GM12878 (cell line): ENCODE measurements at regions not wholly inside any gene's neighbourhood (a gene's known extent, or its start where the extent isn't known, plus 50 kb on each side); places are given as distances from the start of the nearest gene placed in this dataset.

Source experiments
- ATAC-seq: fragments of 200-7000 bp; cut with Tn5 transposase; 3 replicates; pipeline ENCODE4 v1.9.1; 2020; ENCODE audit warnings: mild to moderate bottlenecking, moderate library complexity
- BruUV-seq: library from RNA; stranded (reverse); fragments of 400-500 nt; replicated peaks from 2 replicates; lab custom pipeline; 2021; lab: Mats Ljungman, UMichigan
- CTCF ChIA-PET: fragments of 300-600 bp; sonication (Branson Sonifier 250); formaldehyde crosslinking; extraction: SDS; loops from one replicate; lab custom pipeline; 2021; ENCODE audit warnings: inconsistent platforms; lab: Yijun Ruan, JAX
- POLR2A ChIA-PET: fragments of 350-600 bp; formaldehyde crosslinking; extraction: SDS; loops from one replicate; lab custom pipeline; 2021; ENCODE audit warnings: inconsistent platforms; lab: Charles Lee
- RAD21 ChIA-PET: fragments of 300-600 bp; sonication (Branson Sonifier 250); formaldehyde crosslinking; loops from one replicate; lab custom pipeline; 2023; ENCODE audit warnings: antibody characterized with exemption; ENCODE audit not compliant: unreplicated experiment; lab: Charles Lee
- SMC1A ChIA-PET: fragments of 300-600 bp; sonication (Branson Sonifier 250); formaldehyde crosslinking; loops from one replicate; lab custom pipeline; 2023; ENCODE audit not compliant: unreplicated experiment, uncharacterized antibody; lab: Charles Lee
- DNase-seq: peaks from one replicate; pipeline ENCODE4 v3.0.0-alpha.2; 2011; ENCODE audit warnings: low read depth, low spot score
- FAIRE-seq: peaks from 3 replicates; lab custom pipeline; 2011; peaks lifted over from hg19 to GRCh38; lab: Jason Lieb, UNC
- H2AFZ ChIP-seq: 2 replicates; pipeline ENCODE4 v1.6.0; 2011; ENCODE audit warnings: low read depth, low read length, control low read depth; ENCODE audit not compliant: control insufficient read depth
- H3K27ac ChIP-seq: 2 replicates; pipeline ENCODE4 v1.5.1; 2011; ENCODE audit warnings: control low read depth; ENCODE audit not compliant: control insufficient read depth, insufficient read depth
- H3K27me3 ChIP-seq, 2 experiments: replicated peaks in 1 of 2; 2 replicates each; pipeline versions ENCODE4 v1.6.0 to v1.6.1; 2011; ENCODE audit warnings: low read length in 1 of 2; ENCODE audit not compliant: control insufficient read depth in 2 of 2, insufficient read depth in 2 of 2
- H3K36me3 ChIP-seq, 2 experiments: 2 replicates each; pipeline ENCODE4 v1.5.1; 2011; ENCODE audit warnings: low read length in 1 of 2; ENCODE audit not compliant: control insufficient read depth in 2 of 2, insufficient read depth in 2 of 2
- H3K4me1 ChIP-seq: 2 replicates; pipeline ENCODE4 v1.6.1; 2011; ENCODE audit warnings: mild to moderate bottlenecking, low read length, moderate library complexity, mixed read lengths; ENCODE audit not compliant: control insufficient read depth, insufficient read depth
- H3K4me2 ChIP-seq: 2 replicates; pipeline ENCODE4 v1.6.0; 2011; ENCODE audit warnings: control low read depth; ENCODE audit not compliant: control insufficient read depth, insufficient read depth
- H3K4me3 ChIP-seq: fragments of 200-600 bp; sonication (generic); 2 replicates; pipeline ENCODE4 v1.5.1; 2016
- H3K79me2 ChIP-seq: 2 replicates; pipeline ENCODE4 v1.6.0; 2011; ENCODE audit warnings: low read length; ENCODE audit not compliant: control insufficient read depth, insufficient read depth
- H3K9ac ChIP-seq: 2 replicates; pipeline ENCODE4 v1.8.0; 2011; ENCODE audit warnings: low read length, control low read depth, mixed read lengths; ENCODE audit not compliant: control insufficient read depth, insufficient read depth
- H3K9me3 ChIP-seq: replicated peaks from 3 replicates; pipeline ENCODE4 v1.5.1; 2011; ENCODE audit warnings: mild to moderate bottlenecking, low read length; ENCODE audit not compliant: control insufficient read depth, insufficient read depth
- H4K20me1 ChIP-seq: 2 replicates; pipeline ENCODE4 v1.6.0; 2011; ENCODE audit not compliant: control insufficient read depth, insufficient read depth
- BMI1 ChIP-seq: fragments of 450-650 bp; IDR thresholded peaks from 2 replicates; pipeline ENCODE4 v1.6.1; 2016; ENCODE audit warnings: mild to moderate bottlenecking, moderate library complexity, borderline replicate concordance
- CHD1 ChIP-seq: IDR thresholded peaks from 2 replicates; pipeline ENCODE4 v1.6.1; 2012; ENCODE audit warnings: low read depth, low read length, improper control_type of control experiment
- FOXM1 ChIP-seq: IDR thresholded peaks from 2 replicates; pipeline ENCODE4 v1.6.1; 2012; ENCODE audit warnings: low read depth, mild to moderate bottlenecking, inconsistent platforms, low read length, moderate library complexity
- IRF3 ChIP-seq: fragments of 450-650 bp; IDR thresholded peaks from 2 replicates; pipeline ENCODE4 v1.6.1; 2014; ENCODE audit warnings: mild to moderate bottlenecking
- LARP7 ChIP-seq: fragments of 450-650 bp; IDR thresholded peaks from 2 replicates; pipeline ENCODE4 v1.6.1; 2017; ENCODE audit warnings: mild to moderate bottlenecking
- NFXL1 ChIP-seq: fragments of 450-650 bp; IDR thresholded peaks from 2 replicates; pipeline ENCODE4 v1.6.1; 2017; ENCODE audit warnings: antibody characterized with exemption, mild to moderate bottlenecking, borderline replicate concordance
- POLR2A ChIP-seq: IDR thresholded peaks from 2 replicates; pipeline ENCODE4 v1.6.1; 2011; ENCODE audit warnings: low read depth, mild to moderate bottlenecking, low read length
- RAD21 ChIP-seq: IDR thresholded peaks from 2 replicates; pipeline ENCODE4 v1.6.1; 2011; ENCODE audit warnings: mild to moderate bottlenecking, low read depth, low read length, moderate library complexity; ENCODE audit not compliant: insufficient read depth
- SIN3A ChIP-seq: IDR thresholded peaks from 2 replicates; pipeline ENCODE4 v1.6.1; 2012; ENCODE audit warnings: low read depth, low read length, improper control_type of control experiment
- SMC3 ChIP-seq: IDR thresholded peaks from 2 replicates; pipeline ENCODE4 v1.6.1; 2011; ENCODE audit warnings: low read length, improper control_type of control experiment, borderline replicate concordance
- WRNIP1 ChIP-seq: IDR thresholded peaks from 2 replicates; pipeline ENCODE4 v1.6.1; 2011; ENCODE audit warnings: low read depth, low read length, improper control_type of control experiment, borderline replicate concordance
- YY1 ChIP-seq: IDR thresholded peaks from 2 replicates; pipeline ENCODE4 v1.6.1; 2011; ENCODE audit warnings: low read depth, mild to moderate bottlenecking, low read length
- ZBTB11 ChIP-seq: fragments of 450-650 bp; formaldehyde crosslinking; IDR thresholded peaks from 2 replicates; pipeline ENCODE4 v1.5.0; 2022; ENCODE audit warnings: mild to moderate bottlenecking, missing genetic modification characterization
- whole genome bisulfite sequencing: methylation state at CpG from one replicate; pipeline ENCODE4 v1.1.6; 2016; ENCODE audit warnings: low lambda C conversion rate; ENCODE audit not compliant: insufficient replicate concordance, insufficient coverage; ENCODE audit errors: missing lambda C conversion rate; 5-methylcytosine and 5-hydroxymethylcytosine counted together
- in situ Hi-C: fragments of 300-500 bp; cut with MboI; formaldehyde crosslinking; loops from 9 replicates; pipeline ENCODE4 v1.14.3; 2018; ENCODE audit warnings: mixed read lengths
- intact Hi-C: fragments of 100-400 bp; cut with micrococcal nuclease; formaldehyde crosslinking; loops from one replicate; pipeline ENCODE4 v1.14.2; 2022; ENCODE audit not compliant: unreplicated experiment
- TF ChIP-seq, protein P1 (sequence below): fragments of 450-650 bp; IDR thresholded peaks from 2 replicates; pipeline ENCODE4 v1.6.1; 2016; ENCODE audit warnings: mild to moderate bottlenecking
- TF ChIP-seq, protein P2 (sequence below): fragments of 450-650 bp; IDR thresholded peaks from 2 replicates; pipeline ENCODE4 v1.6.1; 2018; ENCODE audit warnings: borderline replicate concordance, mild to moderate bottlenecking; ENCODE audit not compliant: partially characterized antibody
- TF ChIP-seq, protein P3 (sequence below): IDR thresholded peaks from 2 replicates; pipeline ENCODE4 v1.6.1; 2011; ENCODE audit warnings: low read depth, mild to moderate bottlenecking, low read length, moderate library complexity, borderline replicate concordance; ENCODE audit errors: extremely low read depth

DNA sequence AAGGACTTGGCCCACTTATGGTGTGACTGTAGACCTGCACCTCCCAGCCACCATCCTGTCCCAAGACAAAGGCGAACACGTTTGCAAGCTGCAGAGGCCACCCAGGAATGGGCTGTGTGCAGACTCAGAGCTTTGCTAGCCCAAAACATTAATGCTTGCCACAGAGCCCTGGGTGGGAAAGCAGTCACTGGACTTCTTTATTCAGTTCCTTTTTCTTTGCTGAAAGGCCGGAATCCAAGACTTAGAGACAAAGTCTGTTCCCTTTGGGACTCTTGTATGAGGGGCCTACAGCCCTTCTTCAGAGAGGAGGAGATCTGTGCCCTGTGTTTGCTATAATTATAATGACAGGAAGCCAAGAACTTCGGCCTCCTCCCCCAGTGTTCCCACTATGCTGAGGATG, 167.8 kb downstream of the DLEU7 start:
- H3K4me1 ChIP-seq: no peaks in the 10 kb centered on the region
- ChIA-PET RAD21 (no interaction called here), SMC1A (interaction anchor here (0.9 to 1.4 kb wide), 3 partner anchors 10 to 125 kb away, joined by 3 to 6 read pairs (median 4); no protein-coding TSS in a partner anchor), POLR2A (no interaction called here), CTCF (no interaction called here)
- no peak overlapping the region for H3K4me2 ChIP-seq
- no peak overlapping the region for H2AFZ ChIP-seq
- ATAC-seq (no peak), FAIRE-seq (no peak), DNase-seq (no peak)
- intact Hi-C loops: no loop called here
- TF ChIP-seq IRF3 (no peak), CHD1 (no peak), NFXL1 (no peak), SMC3 (no peak), ZBTB11 (CRISPR knock-in tag) (no peak), LARP7 (no peak), YY1 (no peak), FOXM1 (no peak), BMI1 (no peak), WRNIP1 (no peak), SIN3A (no peak), POLR2A (no peak), RAD21 (no peak)
- TF ChIP-seq, protein P1, sequence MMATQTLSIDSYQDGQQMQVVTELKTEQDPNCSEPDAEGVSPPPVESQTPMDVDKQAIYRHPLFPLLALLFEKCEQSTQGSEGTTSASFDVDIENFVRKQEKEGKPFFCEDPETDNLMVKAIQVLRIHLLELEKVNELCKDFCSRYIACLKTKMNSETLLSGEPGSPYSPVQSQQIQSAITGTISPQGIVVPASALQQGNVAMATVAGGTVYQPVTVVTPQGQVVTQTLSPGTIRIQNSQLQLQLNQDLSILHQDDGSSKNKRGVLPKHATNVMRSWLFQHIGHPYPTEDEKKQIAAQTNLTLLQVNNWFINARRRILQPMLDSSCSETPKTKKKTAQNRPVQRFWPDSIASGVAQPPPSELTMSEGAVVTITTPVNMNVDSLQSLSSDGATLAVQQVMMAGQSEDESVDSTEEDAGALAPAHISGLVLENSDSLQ: no peak
- TF ChIP-seq, protein P2, sequence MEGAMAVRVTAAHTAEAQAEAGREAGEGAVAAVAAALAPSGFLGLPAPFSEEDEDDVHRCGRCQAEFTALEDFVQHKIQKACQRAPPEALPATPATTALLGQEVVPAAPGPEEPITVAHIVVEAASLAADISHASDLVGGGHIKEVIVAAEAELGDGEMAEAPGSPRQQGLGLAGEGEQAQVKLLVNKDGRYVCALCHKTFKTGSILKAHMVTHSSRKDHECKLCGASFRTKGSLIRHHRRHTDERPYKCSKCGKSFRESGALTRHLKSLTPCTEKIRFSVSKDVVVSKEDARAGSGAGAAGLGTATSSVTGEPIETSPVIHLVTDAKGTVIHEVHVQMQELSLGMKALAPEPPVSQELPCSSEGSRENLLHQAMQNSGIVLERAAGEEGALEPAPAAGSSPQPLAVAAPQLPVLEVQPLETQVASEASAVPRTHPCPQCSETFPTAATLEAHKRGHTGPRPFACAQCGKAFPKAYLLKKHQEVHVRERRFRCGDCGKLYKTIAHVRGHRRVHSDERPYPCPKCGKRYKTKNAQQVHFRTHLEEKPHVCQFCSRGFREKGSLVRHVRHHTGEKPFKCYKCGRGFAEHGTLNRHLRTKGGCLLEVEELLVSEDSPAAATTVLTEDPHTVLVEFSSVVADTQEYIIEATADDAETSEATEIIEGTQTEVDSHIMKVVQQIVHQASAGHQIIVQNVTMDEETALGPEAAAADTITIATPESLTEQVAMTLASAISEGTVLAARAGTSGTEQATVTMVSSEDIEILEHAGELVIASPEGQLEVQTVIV: no peak
- TF ChIP-seq, protein P3, sequence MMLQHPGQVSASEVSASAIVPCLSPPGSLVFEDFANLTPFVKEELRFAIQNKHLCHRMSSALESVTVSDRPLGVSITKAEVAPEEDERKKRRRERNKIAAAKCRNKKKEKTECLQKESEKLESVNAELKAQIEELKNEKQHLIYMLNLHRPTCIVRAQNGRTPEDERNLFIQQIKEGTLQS: no peak
- no peaks in the 10 kb centered on the region for H4K20me1 ChIP-seq
- H3K9ac ChIP-seq: no peak overlapping the region
- 29% methylated on average over 4 of the region's 4 CpGs for WGBS
- H3K27me3 ChIP-seq: no peaks in the 10 kb centered on the region
- H3K9me3 ChIP-seq: no peaks in the 10 kb centered on the region
- in situ Hi-C loops: no loop called here
- H3K4me3 ChIP-seq: no peak overlapping the region
- no peaks in the 10 kb centered on the region for H3K79me2 ChIP-seq
- H3K27ac ChIP-seq: no peak overlapping the region
- no TSS peak for BruUV-seq
- H3K36me3 ChIP-seq: no peaks in the 10 kb centered on the region
